Liver (tissue), 8 donors: ENCODE measurements at regions not wholly inside any gene's neighbourhood (a gene's known extent, or its start where the extent isn't known, plus 50 kb on each side); places are given as distances from the start of the nearest gene placed in this dataset.

Experiments
- DNase-seq: peaks from one replicate; pipeline ENCODE4 v3.0.0-alpha.2; 2017; ENCODE audit warnings: low spot score
- H3K27ac ChIP-seq, 2 donors: one replicate each; pipeline ENCODE4 v1.7.0; 2013; ENCODE audit warnings: inconsistent platforms in 2 of 2, low read length in 2 of 2, control low read depth in 1 of 2, low read depth in 1 of 2, mild to moderate bottlenecking in 1 of 2
- H3K27me3 ChIP-seq, 4 donors: one replicate each; pipeline versions ENCODE4 v1.6.1 to v1.7.0; 2013; ENCODE audit warnings: low read length in 3 of 4, inconsistent platforms in 1 of 4, mild to moderate bottlenecking in 1 of 4, moderate library complexity in 1 of 4; ENCODE audit not compliant: control insufficient read depth in 4 of 4, insufficient read depth in 4 of 4
- H3K36me3 ChIP-seq, 4 donors: one replicate each; pipeline versions ENCODE4 v1.6.1 to v1.7.0; 2013; ENCODE audit warnings: low read length in 3 of 4, mild to moderate bottlenecking in 3 of 4, low read depth in 1 of 4, moderate library complexity in 1 of 4; ENCODE audit not compliant: control insufficient read depth in 4 of 4, insufficient read depth in 3 of 4
- H3K4me1 ChIP-seq, 4 donors: one replicate each; pipeline versions ENCODE4 v1.6.1 to v1.7.0; 2013; ENCODE audit warnings: low read length in 3 of 4, mild to moderate bottlenecking in 3 of 4, moderate library complexity in 1 of 4; ENCODE audit not compliant: control insufficient read depth in 4 of 4, insufficient read depth in 4 of 4
- H3K4me3 ChIP-seq, 3 donors: one replicate each; pipeline versions ENCODE4 v1.6.1 to v1.7.0; 2013; ENCODE audit warnings: low read length in 3 of 3, control low read depth in 1 of 3, low read depth in 1 of 3, mild to moderate bottlenecking in 1 of 3
- H3K9ac ChIP-seq, 2 donors: one replicate each; pipeline ENCODE4 v1.7.0; 2013; ENCODE audit warnings: low read length in 2 of 2, mild to moderate bottlenecking in 2 of 2, moderate library complexity in 2 of 2, control low read depth in 1 of 2, low read depth in 1 of 2
- H3K9me3 ChIP-seq, 4 donors: one replicate each; pipeline versions ENCODE4 v1.6.1 to v1.7.0; 2013; ENCODE audit warnings: low read length in 3 of 4; ENCODE audit not compliant: control insufficient read depth in 4 of 4
- EGR1 ChIP-seq, 2 donors: IDR thresholded peaks; 2 replicates each; pipeline ENCODE4 v1.6.1; 2016 to 2018; ENCODE audit warnings: antibody characterized with exemption in 2 of 2, low read depth in 2 of 2
- FOXA1 ChIP-seq: IDR thresholded peaks from 2 replicates; pipeline ENCODE4 v1.6.1; 2016; ENCODE audit warnings: antibody characterized with exemption
- FOXA2 ChIP-seq: IDR thresholded peaks from 2 replicates; pipeline ENCODE4 v1.6.1; 2016; ENCODE audit warnings: antibody characterized with exemption
- GABPA ChIP-seq, 2 donors: IDR thresholded peaks in 1 of 2; conservative IDR thresholded peaks in 1 of 2; 2 replicates each; pipeline ENCODE4 v1.6.1; 2016; ENCODE audit warnings: antibody characterized with exemption in 2 of 2, mild to moderate bottlenecking in 1 of 2, moderate library complexity in 1 of 2
- HNF4A ChIP-seq, 2 donors: conservative IDR thresholded peaks; 2 replicates each; pipeline ENCODE4 v1.6.1; 2016; ENCODE audit warnings: antibody characterized with exemption in 2 of 2, mild to moderate bottlenecking in 2 of 2
- HNF4G ChIP-seq: IDR thresholded peaks from 2 replicates; pipeline ENCODE4 v1.6.1; 2016; ENCODE audit warnings: antibody characterized with exemption
- JUND ChIP-seq, 2 donors: IDR thresholded peaks; 2 replicates each; pipeline ENCODE4 v1.6.1; 2016; ENCODE audit warnings: antibody characterized with exemption in 2 of 2
- NR2F2 ChIP-seq: IDR thresholded peaks from 2 replicates; pipeline ENCODE4 v1.6.1; 2016; ENCODE audit warnings: antibody characterized with exemption
- RAD21 ChIP-seq, 2 donors: IDR thresholded peaks; 2 replicates each; pipeline ENCODE4 v1.6.1; 2016; ENCODE audit warnings: antibody characterized with exemption in 2 of 2, mild to moderate bottlenecking in 2 of 2
- RXRA ChIP-seq, 2 donors: IDR thresholded peaks; 2 replicates each; pipeline ENCODE4 v1.6.1; 2017 to 2018; ENCODE audit warnings: antibody characterized with exemption in 2 of 2, mild to moderate bottlenecking in 1 of 2
- SP1 ChIP-seq: IDR thresholded peaks from 2 replicates; pipeline ENCODE4 v1.6.1; 2018; ENCODE audit warnings: antibody characterized with exemption, mild to moderate bottlenecking
- TAF1 ChIP-seq: conservative IDR thresholded peaks from 2 replicates; pipeline ENCODE4 v1.6.1; 2016; ENCODE audit warnings: antibody characterized with exemption, mild to moderate bottlenecking
- YY1 ChIP-seq: IDR thresholded peaks from 2 replicates; pipeline ENCODE4 v1.6.1; 2016; ENCODE audit warnings: antibody characterized with exemption, mild to moderate bottlenecking
- WGBS: extraction: QIAGEN DNeasy Blood & Tissue Kit; methylation state at CpG from one replicate; pipeline ENCODE4 v1.1.7; 2013; 5-methylcytosine and 5-hydroxymethylcytosine counted together
- TF ChIP-seq, protein P1 (sequence below): IDR thresholded peaks from 2 replicates; pipeline ENCODE4 v1.6.1; 2016; ENCODE audit warnings: antibody characterized with exemption
- TF ChIP-seq, protein P2 (sequence below): IDR thresholded peaks from 2 replicates; pipeline ENCODE4 v1.6.1; 2016; ENCODE audit warnings: antibody characterized with exemption, mild to moderate bottlenecking
- TF ChIP-seq, protein P3 (sequence below): fragments of 150-350 bp; IDR thresholded peaks from 2 replicates; pipeline ENCODE4 v1.5.1; 2017; ENCODE audit warnings: improper control_type of control experiment, low read depth, low read length; ENCODE audit not compliant: missing input control
- TF ChIP-seq, protein P4 (sequence below): IDR thresholded peaks from 2 replicates; pipeline ENCODE4 v1.6.1; 2016; ENCODE audit warnings: antibody characterized with exemption
- donor health status: healthy.
- donor health status: healthy.
- donor health status: healthy.
- donor health status: healthy.
- donor health status: healthy.

DNA sequence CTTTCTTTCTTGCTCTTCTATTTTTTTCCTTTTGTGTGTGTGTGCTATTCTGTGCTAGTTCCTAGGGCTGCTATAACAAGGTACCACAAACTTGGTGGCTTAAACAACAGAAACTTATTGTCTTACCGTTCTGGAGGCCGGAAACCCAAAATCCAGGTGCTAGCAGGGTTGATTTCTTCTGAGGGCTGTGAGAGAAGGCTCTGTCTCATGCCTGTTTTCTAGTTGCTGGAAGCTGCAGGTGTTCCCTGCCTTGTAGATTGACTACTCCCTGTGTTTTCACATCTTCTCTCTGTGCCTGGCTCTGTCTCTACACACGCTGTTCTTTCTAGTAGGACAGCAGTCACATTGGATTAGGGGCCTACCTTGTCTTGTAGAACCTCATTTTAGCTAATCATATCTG is 150.9 kb upstream of the DSCAM start:
- Histone ChIP-seq H3K27me3 (no peaks in the 10 kb centered on the region), H3K9ac (no peak overlapping the region), H3K36me3 (no peaks in the 10 kb centered on the region), H3K9me3 (peaks cover 0 to 12% (median 2%) of the 10 kb centered on the region in 4 donors), H3K4me3 (no peak overlapping the region), H3K27ac (no peak overlapping the region), H3K4me1 (no peaks in the 10 kb centered on the region)
- no peak for DNase-seq
- TF ChIP-seq FOXA2 (no peak), JUND (IDR thresholded peaks at IDR 0.05) (no peak), RXRA (IDR thresholded peaks at IDR 0.05) (no peak), TAF1 (no peak), HNF4A (conservative IDR thresholded peaks at IDR 0.05) (no peak), YY1 (no peak), GABPA (IDR thresholded peaks at IDR 0.05 in 1 of 2, conservative IDR thresholded peaks at IDR 0.05 in 1 of 2) (no peak), SP1 (no peak), FOXA1 (no peak), HNF4G (no peak), RAD21 (IDR thresholded peaks at IDR 0.05) (no peak), EGR1 (IDR thresholded peaks at IDR 0.05; ENCODE audit: low read depth in 2 of 2) (no peak)
- TF ChIP-seq, protein P1, sequence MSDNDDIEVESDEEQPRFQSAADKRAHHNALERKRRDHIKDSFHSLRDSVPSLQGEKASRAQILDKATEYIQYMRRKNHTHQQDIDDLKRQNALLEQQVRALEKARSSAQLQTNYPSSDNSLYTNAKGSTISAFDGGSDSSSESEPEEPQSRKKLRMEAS = no peak
- TF ChIP-seq, protein P2, sequence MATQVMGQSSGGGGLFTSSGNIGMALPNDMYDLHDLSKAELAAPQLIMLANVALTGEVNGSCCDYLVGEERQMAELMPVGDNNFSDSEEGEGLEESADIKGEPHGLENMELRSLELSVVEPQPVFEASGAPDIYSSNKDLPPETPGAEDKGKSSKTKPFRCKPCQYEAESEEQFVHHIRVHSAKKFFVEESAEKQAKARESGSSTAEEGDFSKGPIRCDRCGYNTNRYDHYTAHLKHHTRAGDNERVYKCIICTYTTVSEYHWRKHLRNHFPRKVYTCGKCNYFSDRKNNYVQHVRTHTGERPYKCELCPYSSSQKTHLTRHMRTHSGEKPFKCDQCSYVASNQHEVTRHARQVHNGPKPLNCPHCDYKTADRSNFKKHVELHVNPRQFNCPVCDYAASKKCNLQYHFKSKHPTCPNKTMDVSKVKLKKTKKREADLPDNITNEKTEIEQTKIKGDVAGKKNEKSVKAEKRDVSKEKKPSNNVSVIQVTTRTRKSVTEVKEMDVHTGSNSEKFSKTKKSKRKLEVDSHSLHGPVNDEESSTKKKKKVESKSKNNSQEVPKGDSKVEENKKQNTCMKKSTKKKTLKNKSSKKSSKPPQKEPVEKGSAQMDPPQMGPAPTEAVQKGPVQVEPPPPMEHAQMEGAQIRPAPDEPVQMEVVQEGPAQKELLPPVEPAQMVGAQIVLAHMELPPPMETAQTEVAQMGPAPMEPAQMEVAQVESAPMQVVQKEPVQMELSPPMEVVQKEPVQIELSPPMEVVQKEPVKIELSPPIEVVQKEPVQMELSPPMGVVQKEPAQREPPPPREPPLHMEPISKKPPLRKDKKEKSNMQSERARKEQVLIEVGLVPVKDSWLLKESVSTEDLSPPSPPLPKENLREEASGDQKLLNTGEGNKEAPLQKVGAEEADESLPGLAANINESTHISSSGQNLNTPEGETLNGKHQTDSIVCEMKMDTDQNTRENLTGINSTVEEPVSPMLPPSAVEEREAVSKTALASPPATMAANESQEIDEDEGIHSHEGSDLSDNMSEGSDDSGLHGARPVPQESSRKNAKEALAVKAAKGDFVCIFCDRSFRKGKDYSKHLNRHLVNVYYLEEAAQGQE = no peak
- TF ChIP-seq, protein P3, sequence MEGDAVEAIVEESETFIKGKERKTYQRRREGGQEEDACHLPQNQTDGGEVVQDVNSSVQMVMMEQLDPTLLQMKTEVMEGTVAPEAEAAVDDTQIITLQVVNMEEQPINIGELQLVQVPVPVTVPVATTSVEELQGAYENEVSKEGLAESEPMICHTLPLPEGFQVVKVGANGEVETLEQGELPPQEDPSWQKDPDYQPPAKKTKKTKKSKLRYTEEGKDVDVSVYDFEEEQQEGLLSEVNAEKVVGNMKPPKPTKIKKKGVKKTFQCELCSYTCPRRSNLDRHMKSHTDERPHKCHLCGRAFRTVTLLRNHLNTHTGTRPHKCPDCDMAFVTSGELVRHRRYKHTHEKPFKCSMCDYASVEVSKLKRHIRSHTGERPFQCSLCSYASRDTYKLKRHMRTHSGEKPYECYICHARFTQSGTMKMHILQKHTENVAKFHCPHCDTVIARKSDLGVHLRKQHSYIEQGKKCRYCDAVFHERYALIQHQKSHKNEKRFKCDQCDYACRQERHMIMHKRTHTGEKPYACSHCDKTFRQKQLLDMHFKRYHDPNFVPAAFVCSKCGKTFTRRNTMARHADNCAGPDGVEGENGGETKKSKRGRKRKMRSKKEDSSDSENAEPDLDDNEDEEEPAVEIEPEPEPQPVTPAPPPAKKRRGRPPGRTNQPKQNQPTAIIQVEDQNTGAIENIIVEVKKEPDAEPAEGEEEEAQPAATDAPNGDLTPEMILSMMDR = no peak
- 79% methylated on average over 3 of the region's 3 CpGs for WGBS

DNA sequence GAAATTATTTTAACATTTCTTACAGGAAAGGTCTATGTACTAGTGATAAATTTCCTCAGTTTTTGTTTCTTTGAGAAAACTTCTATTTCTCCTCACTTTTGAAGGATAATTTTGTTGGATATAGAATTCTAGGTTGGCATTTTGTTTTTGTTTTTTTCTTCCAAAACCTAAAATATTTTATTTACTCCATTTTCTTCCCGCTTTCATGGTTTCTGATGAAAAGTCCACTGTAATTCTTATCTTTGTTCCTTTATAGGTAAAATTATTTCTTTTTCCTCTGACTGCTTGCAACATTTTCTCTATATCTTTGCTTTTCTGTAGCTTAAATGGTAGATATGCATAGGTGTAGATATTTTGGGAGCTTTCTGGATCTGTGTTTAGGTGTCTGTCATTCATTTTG is 153.9 kb upstream of the DSCAM start:
- H3K4me1 ChIP-seq = no peaks in the 10 kb centered on the region
- H3K27me3 ChIP-seq = no peaks in the 10 kb centered on the region
- H3K9ac ChIP-seq = no peak overlapping the region
- 95% methylated on average over 1 of the region's 1 CpG for WGBS
- no peak overlapping the region for H3K4me3 ChIP-seq
- no peak overlapping the region for H3K27ac ChIP-seq
- no peak for DNase-seq
- no peaks in the 10 kb centered on the region for H3K36me3 ChIP-seq
- peaks cover 0 to 12% (median 2%) of the 10 kb centered on the region in 4 donors for H3K9me3 ChIP-seq
- no peak for TF ChIP-seq TAF1
- no peak for TF ChIP-seq JUND (IDR thresholded peaks at IDR 0.05)
- TF ChIP-seq, protein P2 = no peak
- no peak for TF ChIP-seq FOXA1
- TF ChIP-seq, protein P1 = no peak
- TF ChIP-seq EGR1 (IDR thresholded peaks at IDR 0.05; ENCODE audit: low read depth in 2 of 2) = no peak
- TF ChIP-seq, protein P4, sequence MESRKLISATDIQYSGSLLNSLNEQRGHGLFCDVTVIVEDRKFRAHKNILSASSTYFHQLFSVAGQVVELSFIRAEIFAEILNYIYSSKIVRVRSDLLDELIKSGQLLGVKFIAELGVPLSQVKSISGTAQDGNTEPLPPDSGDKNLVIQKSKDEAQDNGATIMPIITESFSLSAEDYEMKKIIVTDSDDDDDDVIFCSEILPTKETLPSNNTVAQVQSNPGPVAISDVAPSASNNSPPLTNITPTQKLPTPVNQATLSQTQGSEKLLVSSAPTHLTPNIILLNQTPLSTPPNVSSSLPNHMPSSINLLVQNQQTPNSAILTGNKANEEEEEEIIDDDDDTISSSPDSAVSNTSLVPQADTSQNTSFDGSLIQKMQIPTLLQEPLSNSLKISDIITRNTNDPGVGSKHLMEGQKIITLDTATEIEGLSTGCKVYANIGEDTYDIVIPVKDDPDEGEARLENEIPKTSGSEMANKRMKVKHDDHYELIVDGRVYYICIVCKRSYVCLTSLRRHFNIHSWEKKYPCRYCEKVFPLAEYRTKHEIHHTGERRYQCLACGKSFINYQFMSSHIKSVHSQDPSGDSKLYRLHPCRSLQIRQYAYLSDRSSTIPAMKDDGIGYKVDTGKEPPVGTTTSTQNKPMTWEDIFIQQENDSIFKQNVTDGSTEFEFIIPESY = no peak
- TF ChIP-seq HNF4G = no peak
- no peak for TF ChIP-seq FOXA2
- TF ChIP-seq GABPA (IDR thresholded peaks at IDR 0.05 in 1 of 2, conservative IDR thresholded peaks at IDR 0.05 in 1 of 2) = no peak
- TF ChIP-seq YY1 = no peak
- TF ChIP-seq NR2F2 = no peak
- no peak for TF ChIP-seq HNF4A (conservative IDR thresholded peaks at IDR 0.05)
- no peak for TF ChIP-seq SP1
- TF ChIP-seq, protein P3 = no peak
- no peak for TF ChIP-seq RXRA (IDR thresholded peaks at IDR 0.05)
